GM12801 (cell line): ENCODE measurements at regions not wholly inside any gene's neighbourhood (a gene's known extent, or its start where the extent isn't known, plus 50 kb on each side); places are given as distances from the start of the nearest gene placed in this dataset.

Experiments used
- TF ChIP-seq, protein P1 (sequence below): IDR thresholded peaks from one replicate; pipeline ENCODE4 v1.5.1; 2011; ENCODE audit warnings: control low read depth; ENCODE audit not compliant: insufficient read length; ENCODE audit errors: extremely low read depth

GRCh38 chr4:171636606-171637005, 176.6 kb upstream of the GALNTL6 start:
- TF ChIP-seq, protein P1, sequence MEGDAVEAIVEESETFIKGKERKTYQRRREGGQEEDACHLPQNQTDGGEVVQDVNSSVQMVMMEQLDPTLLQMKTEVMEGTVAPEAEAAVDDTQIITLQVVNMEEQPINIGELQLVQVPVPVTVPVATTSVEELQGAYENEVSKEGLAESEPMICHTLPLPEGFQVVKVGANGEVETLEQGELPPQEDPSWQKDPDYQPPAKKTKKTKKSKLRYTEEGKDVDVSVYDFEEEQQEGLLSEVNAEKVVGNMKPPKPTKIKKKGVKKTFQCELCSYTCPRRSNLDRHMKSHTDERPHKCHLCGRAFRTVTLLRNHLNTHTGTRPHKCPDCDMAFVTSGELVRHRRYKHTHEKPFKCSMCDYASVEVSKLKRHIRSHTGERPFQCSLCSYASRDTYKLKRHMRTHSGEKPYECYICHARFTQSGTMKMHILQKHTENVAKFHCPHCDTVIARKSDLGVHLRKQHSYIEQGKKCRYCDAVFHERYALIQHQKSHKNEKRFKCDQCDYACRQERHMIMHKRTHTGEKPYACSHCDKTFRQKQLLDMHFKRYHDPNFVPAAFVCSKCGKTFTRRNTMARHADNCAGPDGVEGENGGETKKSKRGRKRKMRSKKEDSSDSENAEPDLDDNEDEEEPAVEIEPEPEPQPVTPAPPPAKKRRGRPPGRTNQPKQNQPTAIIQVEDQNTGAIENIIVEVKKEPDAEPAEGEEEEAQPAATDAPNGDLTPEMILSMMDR, result no peak

DNA sequence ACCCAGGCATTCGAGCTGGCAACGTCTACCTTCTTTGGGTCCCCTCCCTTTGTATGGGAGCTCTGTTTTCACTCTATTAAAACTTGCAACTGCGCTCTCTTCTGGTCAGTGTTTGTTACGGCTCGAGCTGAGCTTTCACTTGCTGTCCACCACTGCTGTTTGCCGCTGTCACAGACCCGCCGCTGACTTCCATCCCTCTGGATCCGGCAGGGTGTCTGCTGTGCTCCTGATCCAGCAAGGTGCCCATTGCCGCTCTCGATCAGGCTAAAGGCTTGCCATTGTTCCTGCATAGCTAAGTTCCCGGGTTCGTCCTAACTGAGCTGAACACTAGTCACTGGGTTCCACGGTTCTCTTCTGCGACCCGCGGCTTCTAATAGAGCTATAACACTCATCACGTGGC, 183.5 kb upstream of the GALNTL6 start:
- TF ChIP-seq, protein P1, result no peak

- TF ChIP-seq, protein P1, result no peak
These were observed 184.0 kb upstream of the GALNTL6 start for GRCh38 chr4:171629182-171629581.

DNA sequence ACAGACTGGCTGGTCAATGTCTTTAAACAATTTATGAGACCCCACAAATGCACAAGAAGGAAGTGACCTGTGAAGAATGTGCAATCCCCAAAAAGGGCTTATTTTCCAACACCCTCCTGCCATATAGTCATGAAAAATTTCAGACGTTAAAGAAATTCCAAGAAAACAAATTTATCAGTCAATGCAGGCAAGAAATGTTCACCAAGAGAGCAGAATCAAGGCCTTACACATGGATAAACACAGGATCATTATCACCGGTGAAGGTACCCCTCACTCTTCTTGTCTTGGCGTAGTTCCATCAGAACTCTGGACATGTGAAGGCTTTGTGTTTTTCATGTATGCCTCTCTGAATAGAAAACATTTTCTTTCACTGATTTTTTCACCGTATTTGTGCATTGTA, 186.7 kb upstream of the GALNTL6 start:
- TF ChIP-seq, protein P1, result no peak

DNA sequence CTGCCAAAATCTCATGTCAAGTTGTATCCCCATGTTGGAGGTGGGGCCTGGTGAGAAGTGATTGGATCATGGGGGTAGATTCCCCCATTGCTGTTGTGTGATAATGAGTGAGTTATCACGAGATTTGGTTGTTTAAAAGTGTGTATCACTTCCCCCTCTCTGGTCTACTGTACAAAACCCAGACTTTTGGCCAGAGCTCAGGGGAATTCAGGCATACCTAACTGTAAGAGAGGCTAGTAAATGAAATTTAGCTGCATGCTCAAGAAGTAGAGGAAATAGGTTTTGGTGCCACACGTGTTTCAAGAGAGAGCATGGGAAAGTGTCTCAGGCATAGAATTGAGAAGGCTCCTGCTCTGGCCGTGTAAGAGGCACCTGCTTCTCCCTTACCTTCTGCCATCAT, 190.5 kb upstream of the GALNTL6 start:
- TF ChIP-seq, protein P1, result no peak

DNA sequence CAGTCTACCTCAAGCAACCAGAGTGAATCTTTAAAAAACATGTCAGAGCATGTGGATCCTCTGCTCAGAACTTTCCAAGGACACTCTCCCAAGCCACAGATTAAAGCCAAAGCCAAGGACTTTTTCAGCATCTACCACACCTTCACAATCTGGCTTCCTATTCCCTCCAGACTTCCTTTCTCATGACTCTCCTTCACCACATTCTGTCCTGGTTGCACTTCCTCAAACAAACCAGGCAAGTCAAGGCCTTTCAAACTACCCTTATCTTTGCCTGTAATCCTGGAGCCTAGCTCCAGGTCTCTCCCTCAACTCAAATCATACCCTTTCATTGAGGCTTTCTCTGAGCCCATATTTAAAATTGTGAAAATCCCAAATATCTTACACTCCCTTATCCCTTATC, 191.6 kb upstream of the GALNTL6 start:
- TF ChIP-seq, protein P1, result no peak

GRCh38 chr4:171612907-171613306, 200.3 kb upstream of the GALNTL6 start:
- TF ChIP-seq, protein P1, result no peak

- TF ChIP-seq, protein P1, result no peak
These were observed 210.4 kb upstream of the GALNTL6 start for GRCh38 chr4:171602638-171603355.
